Vagina (tissue), 2 donors: ENCODE measurements at regions not wholly inside any gene's neighbourhood (a gene's known extent, or its start where the extent isn't known, plus 50 kb on each side); places are given as distances from the start of the nearest gene placed in this dataset.

Experiments
- CTCF ChIP-seq, 3 experiments: fragments of 450-650 bp in 2 of 3; fragments of 200-600 bp in 1 of 3; sonication (generic) in 1 of 3; IDR thresholded peaks; one replicate each; pipeline ENCODE4 v1.5.1; 2017 to 2019; ENCODE audit warnings: antibody characterized with exemption in 3 of 3, mild to moderate bottlenecking in 2 of 3, moderate library complexity in 2 of 3
- POLR2A ChIP-seq, 2 donors: fragments of 450-650 bp; IDR thresholded peaks; one replicate each; pipeline ENCODE4 v1.6.1; 2017; ENCODE audit warnings: antibody characterized with exemption in 2 of 2, mild to moderate bottlenecking in 2 of 2, moderate library complexity in 2 of 2

GRCh38 chr16:86145669-86146068 lies 246.7 kb downstream of the IRF8 start:
- TF ChIP-seq CTCF (IDR thresholded peaks at IDR 0.05) (no peak), POLR2A (IDR thresholded peaks at IDR 0.05) (no peak)
